SK-N-SH (cell line): ENCODE measurements at regions not wholly inside any gene's neighbourhood (a gene's known extent, or its start where the extent isn't known, plus 50 kb on each side); places are given as distances from the start of the nearest gene placed in this dataset.

Experiments used
- CTCF ChIP-seq: fragments of 200-600 bp; sonication (generic); IDR thresholded peaks from 2 replicates; pipeline ENCODE4 v1.6.1; 2017; ENCODE audit warnings: antibody characterized with exemption, mild to moderate bottlenecking, moderate library complexity
- GABPA ChIP-seq: IDR thresholded peaks from 2 replicates; pipeline ENCODE4 v1.4.0; 2012; ENCODE audit warnings: low read depth, mild to moderate bottlenecking
- GATA2 ChIP-seq: sonication (generic); formaldehyde crosslinking; IDR thresholded peaks from 2 replicates; pipeline ENCODE4 v1.5.0; 2020; ENCODE audit warnings: mild to moderate bottlenecking, missing genetic modification reagents
- IRF3 ChIP-seq: fragments of 150-350 bp; IDR thresholded peaks from 2 replicates; pipeline ENCODE4 v1.6.1; 2016; ENCODE audit warnings: mild to moderate bottlenecking, low read depth, low read length
- JUND ChIP-seq: IDR thresholded peaks from 2 replicates; pipeline ENCODE4 v1.4.0; 2012
- POLR2AphosphoS5 ChIP-seq: IDR thresholded peaks from 2 replicates; pipeline ENCODE4 v1.6.1; 2012; ENCODE audit warnings: low read depth, low read length
- REST ChIP-seq: IDR thresholded peaks from 2 replicates; pipeline ENCODE4 v1.6.1; 2012; ENCODE audit warnings: mild to moderate bottlenecking, low read depth, low read length, moderate library complexity

- no peak for TF ChIP-seq CTCF
- no peak for TF ChIP-seq REST
- TF ChIP-seq POLR2AphosphoS5, result no peak
- TF ChIP-seq GATA2 (CRISPR knock-in tag), result no peak
- no peak for TF ChIP-seq GABPA
- TF ChIP-seq JUND, result no peak
- no peak for TF ChIP-seq IRF3
Observed at GRCh38 chr4:125111323-125111722, 203.4 kb upstream of the FAT4 start.
